AG10803 (cell line): ENCODE measurements at regions not wholly inside any gene's neighbourhood (a gene's known extent, or its start where the extent isn't known, plus 50 kb on each side); places are given as distances from the start of the nearest gene placed in this dataset.

Source experiments
- DNase-seq: peaks from one replicate; pipeline ENCODE4 v3.0.0; 2010; ENCODE audit warnings: low read depth
- H3K4me3 ChIP-seq: 2 replicates; pipeline ENCODE4 v1.5.1; 2011; ENCODE audit warnings: mild to moderate bottlenecking, low read length, control low read depth
- TF ChIP-seq, protein P1 (sequence below): conservative IDR thresholded peaks from 2 replicates; pipeline ENCODE4 v1.5.1; 2011; ENCODE audit warnings: mild to moderate bottlenecking, low read length, control low read depth, inconsistent platforms

- TF ChIP-seq, protein P1, sequence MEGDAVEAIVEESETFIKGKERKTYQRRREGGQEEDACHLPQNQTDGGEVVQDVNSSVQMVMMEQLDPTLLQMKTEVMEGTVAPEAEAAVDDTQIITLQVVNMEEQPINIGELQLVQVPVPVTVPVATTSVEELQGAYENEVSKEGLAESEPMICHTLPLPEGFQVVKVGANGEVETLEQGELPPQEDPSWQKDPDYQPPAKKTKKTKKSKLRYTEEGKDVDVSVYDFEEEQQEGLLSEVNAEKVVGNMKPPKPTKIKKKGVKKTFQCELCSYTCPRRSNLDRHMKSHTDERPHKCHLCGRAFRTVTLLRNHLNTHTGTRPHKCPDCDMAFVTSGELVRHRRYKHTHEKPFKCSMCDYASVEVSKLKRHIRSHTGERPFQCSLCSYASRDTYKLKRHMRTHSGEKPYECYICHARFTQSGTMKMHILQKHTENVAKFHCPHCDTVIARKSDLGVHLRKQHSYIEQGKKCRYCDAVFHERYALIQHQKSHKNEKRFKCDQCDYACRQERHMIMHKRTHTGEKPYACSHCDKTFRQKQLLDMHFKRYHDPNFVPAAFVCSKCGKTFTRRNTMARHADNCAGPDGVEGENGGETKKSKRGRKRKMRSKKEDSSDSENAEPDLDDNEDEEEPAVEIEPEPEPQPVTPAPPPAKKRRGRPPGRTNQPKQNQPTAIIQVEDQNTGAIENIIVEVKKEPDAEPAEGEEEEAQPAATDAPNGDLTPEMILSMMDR: no peak
- DNase-seq: no peak
- H3K4me3 ChIP-seq: no peak overlapping the region
Observed at GRCh38 chr10:78817804-78818203, 251.0 kb upstream of the ZMIZ1 start.

GRCh38 chr10:78819361-78820006 is 249.3 kb upstream of the ZMIZ1 start:
- H3K4me3 ChIP-seq: no peak overlapping the region
- no peak for DNase-seq
- TF ChIP-seq, protein P1: no peak

DNA sequence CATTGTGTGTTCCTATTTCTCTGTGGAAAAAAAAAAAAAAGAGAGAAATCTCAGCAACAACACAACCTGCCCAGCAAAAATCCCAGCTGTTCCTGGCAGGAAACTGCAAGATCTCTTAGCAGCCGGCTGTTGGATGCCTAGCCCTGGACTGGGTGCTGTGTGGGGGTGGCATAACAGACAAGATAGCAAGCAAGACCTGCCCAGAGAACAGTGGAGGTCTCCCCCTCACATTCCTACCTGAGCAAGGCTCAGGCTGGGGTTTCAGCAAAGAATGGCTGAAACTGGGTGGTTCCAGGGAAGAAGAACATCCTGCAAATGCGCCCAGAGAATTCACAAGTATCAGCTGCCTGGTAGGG is 248.8 kb upstream of the ZMIZ1 start:
- no peak for DNase-seq
- TF ChIP-seq, protein P1: no peak

DNA sequence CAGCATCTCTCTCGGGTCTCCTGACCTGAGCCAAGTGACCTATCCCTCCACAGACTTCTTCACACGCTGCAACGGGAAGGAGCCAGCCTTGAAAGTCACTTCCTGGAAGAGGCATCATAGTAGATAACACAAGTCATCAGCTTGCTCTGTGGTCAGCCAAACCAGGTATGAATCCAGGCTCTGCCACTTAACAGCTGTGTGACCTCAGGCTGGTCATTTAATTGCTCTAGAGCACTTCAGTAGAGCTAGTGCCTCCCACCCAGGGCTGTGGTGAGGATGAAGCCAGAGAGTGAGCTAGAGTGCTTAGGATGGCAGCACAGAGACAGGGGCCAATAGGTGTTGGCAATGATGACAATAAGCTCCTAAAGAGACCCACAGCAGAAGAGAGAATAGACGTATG is 247.7 kb upstream of the ZMIZ1 start:
- TF ChIP-seq, protein P1: no peak
- no peak for DNase-seq
- H3K4me3 ChIP-seq: no peak overlapping the region

More for the DNA sequence above, 248.8 kb upstream of the ZMIZ1 start:
- no peak overlapping the region for H3K4me3 ChIP-seq

GRCh38 chr10:78828647-78829539 is 239.9 kb upstream of the ZMIZ1 start:
- no peak overlapping the region for H3K4me3 ChIP-seq
- DNase-seq: no peak
- TF ChIP-seq, protein P1: no peak

- TF ChIP-seq, protein P1: no peak
- DNase-seq: peak; percentile 57
- H3K4me3 ChIP-seq: no peak overlapping the region
Observed at GRCh38 chr10:78829565-78829964, 239.2 kb upstream of the ZMIZ1 start.
